Activated T-cell treated with anti-CD3 and anti-CD28 coated beads for 4 hours (primary cell): ENCODE measurements at regions not wholly inside any gene's neighbourhood (a gene's known extent, or its start where the extent isn't known, plus 50 kb on each side); places are given as distances from the start of the nearest gene placed in this dataset.

Experiments
- DNase-seq: peaks from one replicate; pipeline ENCODE4 v3.0.0-alpha.2; 2020

- no peak for DNase-seq
Observed at GRCh38 chr4:20302336-20302735, 50.6 kb downstream of the SLIT2 start.

- no peak for DNase-seq
Observed at GRCh38 chr4:20305976-20306375, 54.3 kb downstream of the SLIT2 start.

- no peak for DNase-seq
Observed at GRCh38 chr4:20311856-20312255, 60.2 kb downstream of the SLIT2 start.

- no peak for DNase-seq
Observed at GRCh38 chr4:20313237-20314030, 61.7 kb downstream of the SLIT2 start.

GRCh38 chr4:20317424-20317985 lies 65.8 kb downstream of the SLIT2 start:
- DNase-seq, result no peak

GRCh38 chr4:20318001-20318908 lies 66.5 kb downstream of the SLIT2 start:
- DNase-seq, result no peak

GRCh38 chr4:20318909-20319277 lies 67.2 kb downstream of the SLIT2 start:
- DNase-seq, result no peak

- no peak for DNase-seq
Observed at GRCh38 chr4:20319825-20320612, 68.3 kb downstream of the SLIT2 start.

GRCh38 chr4:20323991-20324390 lies 72.3 kb downstream of the SLIT2 start:
- no peak for DNase-seq

- no peak for DNase-seq
Observed at GRCh38 chr4:20326460-20326859, 74.8 kb downstream of the SLIT2 start.

- no peak for DNase-seq
Observed at GRCh38 chr4:20326977-20327376, 75.3 kb downstream of the SLIT2 start.

GRCh38 chr4:20327808-20328207 lies 76.1 kb downstream of the SLIT2 start:
- DNase-seq, result no peak

GRCh38 chr4:20331642-20332041 lies 79.9 kb downstream of the SLIT2 start:
- no peak for DNase-seq

- DNase-seq, result no peak
Observed at GRCh38 chr4:20333141-20333715, 81.5 kb downstream of the SLIT2 start.

GRCh38 chr4:20337261-20337664 lies 85.6 kb downstream of the SLIT2 start:
- DNase-seq, result no peak

GRCh38 chr4:20338841-20339240 lies 87.1 kb downstream of the SLIT2 start:
- DNase-seq, result no peak

- DNase-seq, result no peak
Observed at GRCh38 chr4:20341134-20341738, 89.5 kb downstream of the SLIT2 start.

GRCh38 chr4:20347531-20347930 lies 95.8 kb downstream of the SLIT2 start:
- DNase-seq, result no peak

GRCh38 chr4:20348411-20348810 lies 96.7 kb downstream of the SLIT2 start:
- no peak for DNase-seq

GRCh38 chr4:20351360-20352162 lies 99.9 kb downstream of the SLIT2 start:
- DNase-seq, result no peak

- DNase-seq, result no peak
Observed at GRCh38 chr4:20352163-20352431, 100.4 kb downstream of the SLIT2 start.

GRCh38 chr4:20353646-20354045 lies 101.9 kb downstream of the SLIT2 start:
- no peak for DNase-seq
